GM06990 (cell line): ENCODE measurements at regions not wholly inside any gene's neighbourhood (a gene's known extent, or its start where the extent isn't known, plus 50 kb on each side); places are given as distances from the start of the nearest gene placed in this dataset.
"Not testable (repeated sequence)": the region's sequence is repeated elsewhere in the genome, so short reads cannot be mapped to it uniquely, and the experiment has no call there.

Source experiments
- DNase-seq: peaks from one replicate; pipeline ENCODE4 v3.0.0-alpha.2; 2011; ENCODE audit not compliant: insufficient read length; ENCODE audit errors: extremely low read depth
- H3K27me3 ChIP-seq: replicated peaks from 2 replicates; pipeline ENCODE4 v1.6.0; 2011; ENCODE audit warnings: low read length; ENCODE audit not compliant: control insufficient read depth, insufficient read depth
- H3K36me3 ChIP-seq: 2 replicates; pipeline ENCODE4 v1.5.1; 2011; ENCODE audit warnings: low read length; ENCODE audit not compliant: control insufficient read depth, insufficient read depth
- H3K4me3 ChIP-seq: replicated peaks from 2 replicates; pipeline ENCODE4 v1.5.1; 2011; ENCODE audit warnings: low read depth, mild to moderate bottlenecking, control low read depth, low read length
- TF ChIP-seq, protein P1 (sequence below): IDR thresholded peaks from 2 replicates; pipeline ENCODE4 v1.5.1; 2011; ENCODE audit warnings: low read length, control low read depth, mild to moderate bottlenecking, inconsistent platforms; ENCODE audit not compliant: insufficient read depth, poor library complexity, severe bottlenecking

DNA sequence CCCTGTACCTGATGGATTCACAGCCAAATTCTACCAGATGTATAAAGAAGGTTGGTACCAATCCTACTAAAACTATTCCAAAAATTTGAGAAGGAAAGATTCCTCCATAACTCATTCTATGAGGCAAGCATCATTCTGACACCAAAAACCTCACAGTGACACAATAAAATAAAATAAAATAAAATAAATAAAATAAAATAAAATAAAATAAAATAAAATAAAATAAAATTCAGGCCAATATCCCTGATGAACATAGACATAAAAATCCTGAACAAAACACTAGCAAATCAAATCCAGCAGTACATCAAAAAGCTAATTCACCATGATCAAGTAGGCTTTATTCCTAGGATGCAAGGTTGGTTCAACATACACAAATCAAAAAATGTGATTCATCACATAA, 108.1 kb downstream of the PROX1 start:
- not testable (repeated sequence) for H3K36me3 ChIP-seq, H3K4me3 ChIP-seq, DNase-seq, H3K27me3 ChIP-seq

DNA sequence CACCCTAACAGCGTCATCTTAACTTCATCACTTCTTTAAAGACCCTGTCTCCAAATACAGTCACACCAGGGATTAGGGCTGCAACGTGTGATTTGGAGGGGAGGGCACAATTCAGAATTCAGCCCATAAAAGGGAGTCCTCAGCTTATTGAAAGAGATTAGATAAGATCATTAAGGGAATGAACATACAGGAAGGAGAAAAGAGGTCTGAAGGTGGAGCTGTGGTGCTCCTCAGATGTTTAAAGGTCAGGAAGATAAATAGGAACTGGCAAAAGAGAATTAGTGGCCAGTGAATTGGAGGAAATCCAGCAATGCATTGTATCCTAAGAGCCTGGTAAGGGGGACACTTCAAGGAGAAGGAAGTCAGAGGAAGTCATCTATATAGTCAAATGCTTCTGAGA, 113.5 kb downstream of the PROX1 start:
- no peaks in the 10 kb centered on the region for H3K36me3 ChIP-seq
- DNase-seq = no peak
- TF ChIP-seq, protein P1, sequence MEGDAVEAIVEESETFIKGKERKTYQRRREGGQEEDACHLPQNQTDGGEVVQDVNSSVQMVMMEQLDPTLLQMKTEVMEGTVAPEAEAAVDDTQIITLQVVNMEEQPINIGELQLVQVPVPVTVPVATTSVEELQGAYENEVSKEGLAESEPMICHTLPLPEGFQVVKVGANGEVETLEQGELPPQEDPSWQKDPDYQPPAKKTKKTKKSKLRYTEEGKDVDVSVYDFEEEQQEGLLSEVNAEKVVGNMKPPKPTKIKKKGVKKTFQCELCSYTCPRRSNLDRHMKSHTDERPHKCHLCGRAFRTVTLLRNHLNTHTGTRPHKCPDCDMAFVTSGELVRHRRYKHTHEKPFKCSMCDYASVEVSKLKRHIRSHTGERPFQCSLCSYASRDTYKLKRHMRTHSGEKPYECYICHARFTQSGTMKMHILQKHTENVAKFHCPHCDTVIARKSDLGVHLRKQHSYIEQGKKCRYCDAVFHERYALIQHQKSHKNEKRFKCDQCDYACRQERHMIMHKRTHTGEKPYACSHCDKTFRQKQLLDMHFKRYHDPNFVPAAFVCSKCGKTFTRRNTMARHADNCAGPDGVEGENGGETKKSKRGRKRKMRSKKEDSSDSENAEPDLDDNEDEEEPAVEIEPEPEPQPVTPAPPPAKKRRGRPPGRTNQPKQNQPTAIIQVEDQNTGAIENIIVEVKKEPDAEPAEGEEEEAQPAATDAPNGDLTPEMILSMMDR = no peak

GRCh38 chr1:214101828-214102227, 114.1 kb downstream of the PROX1 start:
- H3K36me3 ChIP-seq = no peaks in the 10 kb centered on the region
- H3K27me3 ChIP-seq = no peaks in the 10 kb centered on the region
- DNase-seq = no peak

More for the DNA sequence above, 113.5 kb downstream of the PROX1 start:
- Histone ChIP-seq H3K4me3 (no peak overlapping the region), H3K27me3 (no peaks in the 10 kb centered on the region)

DNA sequence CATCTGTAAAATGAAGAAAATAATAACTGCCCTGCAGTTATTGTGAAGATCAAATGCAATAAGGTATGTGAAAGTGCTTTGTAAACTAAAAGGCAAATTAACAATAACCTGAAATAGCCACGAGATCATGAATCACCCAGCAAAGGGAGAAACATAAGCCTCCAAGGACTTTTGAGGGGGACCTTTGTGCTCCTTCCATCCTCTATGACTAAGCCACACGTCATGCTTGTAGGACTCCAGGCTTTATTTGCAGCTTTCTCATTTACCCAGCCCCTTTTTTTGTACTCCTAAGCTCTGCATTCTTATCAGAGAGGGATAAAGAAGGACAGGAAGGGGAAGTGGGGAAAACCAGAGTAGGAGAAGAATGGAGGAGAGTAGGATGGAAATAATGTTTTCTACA, 115.1 kb downstream of the PROX1 start:
- Histone ChIP-seq H3K36me3 (no peaks in the 10 kb centered on the region), H3K27me3 (no peaks in the 10 kb centered on the region), H3K4me3 (no peak overlapping the region)
- TF ChIP-seq, protein P1 = no peak
- DNase-seq = no peak

More at GRCh38 chr1:214101828-214102227, 114.1 kb downstream of the PROX1 start:
- H3K4me3 ChIP-seq = no peak overlapping the region
- TF ChIP-seq, protein P1 = no peak

- no peak for DNase-seq
- TF ChIP-seq, protein P1 = no peak
- Histone ChIP-seq H3K36me3 (no peaks in the 10 kb centered on the region), H3K4me3 (no peak overlapping the region), H3K27me3 (no peaks in the 10 kb centered on the region)
Observed at GRCh38 chr1:214103778-214104177, 116.0 kb downstream of the PROX1 start.

DNA sequence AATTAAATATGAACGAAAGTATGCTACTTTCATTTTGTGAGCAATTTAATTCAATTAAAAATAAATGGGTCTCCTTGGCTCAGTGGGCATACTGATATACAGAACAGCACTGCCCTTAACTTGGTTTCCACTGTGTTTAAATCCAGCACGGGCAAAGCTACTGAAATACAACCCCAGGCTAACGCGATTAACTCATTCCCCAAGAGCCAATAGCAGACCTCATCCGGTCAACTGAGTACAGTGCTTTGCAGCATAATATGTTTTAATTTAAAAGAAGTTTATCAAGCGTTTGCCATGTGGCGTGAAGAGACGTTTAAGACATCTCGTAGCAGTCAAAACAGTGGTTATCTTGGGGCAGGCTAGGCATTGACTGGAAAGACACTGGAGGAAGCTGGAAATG, 118.6 kb downstream of the PROX1 start:
- DNase-seq = no peak
- Histone ChIP-seq H3K27me3 (no peaks in the 10 kb centered on the region), H3K36me3 (no peaks in the 10 kb centered on the region), H3K4me3 (no peak overlapping the region)
- TF ChIP-seq, protein P1 = no peak
